ENCODE measurements at regions not wholly inside any gene's neighbourhood (a gene's known extent, or its start where the extent isn't known, plus 50 kb on each side); places are given as distances from the start of the nearest gene placed in this dataset.

DNA sequence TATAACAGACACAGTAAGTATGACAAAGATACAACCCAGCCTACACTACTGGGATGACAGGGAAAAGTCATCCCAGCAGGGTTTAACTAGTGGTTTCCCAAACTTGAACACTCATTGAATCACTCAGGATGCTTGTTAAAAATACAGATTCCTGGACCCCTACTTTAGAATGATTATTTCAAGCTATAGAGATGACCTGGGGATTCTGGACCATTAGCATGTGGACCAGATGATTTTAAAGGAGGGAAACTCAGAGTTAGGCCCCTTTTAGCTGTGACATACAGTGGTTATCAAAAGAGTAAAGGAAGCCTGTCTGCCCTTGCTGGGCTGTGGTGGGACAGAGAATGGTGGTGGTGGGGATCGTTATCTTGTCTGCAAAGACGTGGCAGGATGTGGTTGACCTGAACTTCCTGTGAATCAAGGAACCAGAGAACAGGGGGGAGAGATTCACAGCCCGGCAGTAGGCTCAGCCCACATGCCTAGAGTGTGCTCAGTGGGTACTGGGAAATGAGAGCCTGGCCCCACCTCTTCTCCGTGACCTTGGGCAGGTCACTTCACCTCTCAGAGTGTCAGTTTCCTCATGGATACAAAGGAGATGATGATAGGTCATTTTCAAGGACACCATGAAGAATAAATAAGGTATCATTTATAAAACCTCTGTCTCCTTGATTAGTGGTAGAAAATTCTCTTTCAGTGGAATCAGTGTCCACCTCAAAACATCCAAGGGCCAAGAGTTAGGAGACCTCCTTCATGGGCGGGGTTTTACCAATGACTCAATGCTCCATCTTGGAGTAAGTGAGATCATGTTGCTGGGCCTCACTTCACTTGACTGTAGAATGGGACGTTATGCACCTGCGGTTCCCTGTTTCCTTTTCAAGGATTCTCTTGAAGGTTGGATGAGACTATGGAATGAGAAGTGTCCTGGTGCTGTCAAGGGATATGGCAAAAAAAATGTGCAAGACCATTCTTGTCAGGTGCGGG, 306.5 kb downstream of the RPLP1 start:
- FAIRE-seq (no peak), ATAC-seq (no peak), DNase-seq (ENCODE audit: low read depth in 1 of 2, low spot score in 1 of 2) (no peak)
- WGBS (ENCODE audit: missing lambda C conversion rate): 45% methylated on average over 8 of the region's 8 CpGs
- no peak overlapping the region for H3K4me3 ChIP-seq
- no peaks in the 10 kb centered on the region for H3K9me3 ChIP-seq
- no peak overlapping the region for H3K4me2 ChIP-seq
- H3K27ac ChIP-seq: no peak overlapping the region
- TF ChIP-seq, protein P1, sequence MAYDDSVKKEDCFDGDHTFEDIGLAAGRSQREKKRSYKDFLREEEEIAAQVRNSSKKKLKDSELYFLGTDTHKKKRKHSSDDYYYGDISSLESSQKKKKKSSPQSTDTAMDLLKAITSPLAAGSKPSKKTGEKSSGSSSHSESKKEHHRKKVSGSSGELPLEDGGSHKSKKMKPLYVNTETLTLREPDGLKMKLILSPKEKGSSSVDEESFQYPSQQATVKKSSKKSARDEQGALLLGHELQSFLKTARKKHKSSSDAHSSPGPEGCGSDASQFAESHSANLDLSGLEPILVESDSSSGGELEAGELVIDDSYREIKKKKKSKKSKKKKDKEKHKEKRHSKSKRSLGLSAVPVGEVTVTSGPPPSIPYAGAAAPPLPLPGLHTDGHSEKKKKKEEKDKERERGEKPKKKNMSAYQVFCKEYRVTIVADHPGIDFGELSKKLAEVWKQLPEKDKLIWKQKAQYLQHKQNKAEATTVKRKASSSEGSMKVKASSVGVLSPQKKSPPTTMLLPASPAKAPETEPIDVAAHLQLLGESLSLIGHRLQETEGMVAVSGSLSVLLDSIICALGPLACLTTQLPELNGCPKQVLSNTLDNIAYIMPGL (CRISPR knock-in tag; IDR thresholded peaks at IDR 0.05; ENCODE audit: borderline replicate concordance): no peak
- TF ChIP-seq ZSCAN20 (CRISPR knock-in tag; IDR thresholded peaks at IDR 0.05) (no peak), POLR2AphosphoS2 (conservative IDR thresholded peaks at IDR 0.05; ENCODE audit: low read length) (no peak), BHLHE40 (IDR thresholded peaks at IDR 0.05; ENCODE audit: low read depth, low read length) (no peak), GATA3 (IDR thresholded peaks at IDR 0.05; ENCODE audit: borderline replicate concordance) (no peak), HOXB13 (CRISPR knock-in tag; IDR thresholded peaks at IDR 0.05; ENCODE audit: low read depth) (no peak)
- H3K4me1 ChIP-seq: no peaks in the 10 kb centered on the region
- ChIA-PET POLR2A (no interaction called here), CTCF (interaction anchor here (0.6 to 1.9 kb wide), 5 partner anchors 9 to 594 kb away, joined by 3 to 5 read pairs (median 4); no protein-coding TSS in a partner anchor)

DNA sequence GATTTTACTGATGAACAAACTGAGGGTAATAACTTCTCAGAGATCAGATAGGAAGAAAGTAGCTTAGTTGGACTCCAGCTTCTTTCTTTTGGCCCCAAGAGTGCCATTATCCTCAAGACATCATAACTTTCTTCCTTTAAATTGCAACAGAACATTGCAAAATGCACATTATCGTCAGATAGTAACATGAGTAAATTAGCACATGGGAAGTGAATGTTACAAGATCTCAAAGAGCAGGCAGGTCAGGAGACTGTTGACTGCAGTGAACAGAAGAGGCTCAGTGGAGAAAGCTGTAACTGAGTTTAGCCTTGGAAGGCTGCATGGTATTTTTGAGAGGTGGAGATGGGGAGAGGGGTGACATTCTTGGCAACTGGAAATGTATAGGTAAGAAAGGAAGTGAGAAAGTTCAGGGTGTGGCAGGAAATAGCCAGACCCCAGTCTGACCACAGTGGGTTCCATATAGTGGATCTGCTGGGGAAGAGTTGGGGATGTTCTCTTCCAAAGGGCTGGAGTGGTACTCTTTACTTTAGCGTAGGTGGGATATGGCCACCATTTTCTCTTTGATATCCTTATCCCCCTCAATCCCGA, 307.7 kb downstream of the RPLP1 start:
- H3K9me3 ChIP-seq: no peaks in the 10 kb centered on the region
- ChIA-PET CTCF (interaction anchor here (0.6 to 1.9 kb wide), 4 partner anchors 10 to 834 kb away, joined by 3 to 4 read pairs (median 3); no protein-coding TSS in a partner anchor), POLR2A (no interaction called here)
- H3K4me1 ChIP-seq: no peaks in the 10 kb centered on the region
- no peak for ATAC-seq
- H3K27ac ChIP-seq: no peak overlapping the region
- DNase-seq (ENCODE audit: low read depth in 1 of 2, low spot score in 1 of 2): no peak
- no peak overlapping the region for H3K4me3 ChIP-seq
- TF ChIP-seq HOXB5 (CRISPR knock-in tag; IDR thresholded peaks at IDR 0.05): no peak
- TF ChIP-seq RFX5 (IDR thresholded peaks at IDR 0.05): no peak
- no peak for TF ChIP-seq HEYL (CRISPR knock-in tag; IDR thresholded peaks at IDR 0.05)
- no peak overlapping the region for H3K4me2 ChIP-seq
- no peak for FAIRE-seq
- 53% methylated on average over 3 of the region's 3 CpGs for WGBS (ENCODE audit: missing lambda C conversion rate)

DNA sequence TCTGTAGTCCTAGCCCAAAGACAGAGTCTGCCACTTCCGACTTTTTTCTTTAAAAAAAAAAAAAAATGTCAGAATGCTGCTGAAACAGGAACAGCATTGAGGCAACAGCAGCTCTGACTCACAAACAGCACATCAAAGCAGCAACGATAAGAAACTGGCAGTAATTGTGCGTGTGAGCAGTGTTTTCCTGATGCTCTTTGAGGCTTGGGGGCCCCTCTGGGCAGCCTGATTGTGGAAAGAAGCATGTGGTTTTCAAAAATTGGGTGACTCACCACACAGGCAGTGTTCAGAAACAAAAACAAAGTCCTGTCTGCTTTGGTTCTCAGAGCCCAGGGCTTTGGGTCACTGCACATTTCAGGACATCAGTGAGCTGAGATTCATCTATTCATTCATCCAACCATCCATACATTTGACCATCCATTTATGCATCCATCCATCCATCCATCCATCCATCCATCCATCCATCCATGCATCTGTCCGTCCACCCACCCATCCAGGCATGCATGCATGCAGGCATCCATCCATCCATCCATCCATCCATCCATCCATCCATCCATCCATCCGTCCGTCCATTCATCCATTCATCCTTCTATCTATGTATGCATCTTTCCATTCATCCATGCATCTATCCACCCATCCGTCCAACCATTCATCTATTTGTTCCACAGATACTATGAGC, 308.4 kb downstream of the RPLP1 start:
- H3K4me3 ChIP-seq: no peak overlapping the region
- peak; percentile 33 to 37 for DNase-seq (ENCODE audit: low read depth in 1 of 2, low spot score in 1 of 2)
- no peaks in the 10 kb centered on the region for H3K4me1 ChIP-seq
- 29% methylated on average over 7 of the region's 7 CpGs for WGBS (ENCODE audit: missing lambda C conversion rate)
- CTCF ChIA-PET: interaction anchor here (0.6 to 1.9 kb wide), 3 partner anchors 11 to 157 kb away, joined by 3 to 4 read pairs (median 3); no protein-coding TSS in a partner anchor
- H3K27ac ChIP-seq: no peak overlapping the region
- peak; percentile 32 to 65; a peak in 5 of 6 replicates for ATAC-seq
- no peak overlapping the region for H3K4me2 ChIP-seq
- POLR2A ChIA-PET: no interaction called here
- TF ChIP-seq NFE2L2 (conservative IDR thresholded peaks at IDR 0.05; ENCODE audit: low read length) (no peak), JUNB (IDR thresholded peaks at IDR 0.05) (peak; percentile 56; the same call in 1 of the 2 replicates), TFCP2L1 (CRISPR knock-in tag; IDR thresholded peaks at IDR 0.05) (no peak), HDAC2 (IDR thresholded peaks at IDR 0.05) (no peak), FOSL2 (IDR thresholded peaks at IDR 0.05) (0 out of 2 replicates have a peak, but pooled peaks have one; percentile 11), FOSL2 (CRISPR knock-in tag; IDR thresholded peaks at IDR 0.05) (no peak)
- H3K9me3 ChIP-seq: no peaks in the 10 kb centered on the region
- no peak for FAIRE-seq
